ENCODE measurements at regions not wholly inside any gene's neighbourhood (a gene's known extent, or its start where the extent isn't known, plus 50 kb on each side); places are given as distances from the start of the nearest gene placed in this dataset.

GRCh38 chr3:23691357-23691895, 114.3 kb upstream of the UBE2E1 start:
- ATAC-seq: no peak
- Mint-ChIP-seq H3K4me3 (no peak overlapping the region), H3K27ac (no peak overlapping the region), H3K36me3 (ENCODE audit: low read depth) (no peaks in the 10 kb centered on the region), H3K4me1 (no peaks in the 10 kb centered on the region), H3K27me3 (peaks cover 2% of the 10 kb centered on the region), H3K9me3 (ENCODE audit: low read depth) (no peaks in the 10 kb centered on the region)
- ChIA-PET CTCF (no interaction called here), POLR2A (no interaction called here)
- no peak for DNase-seq
- intact Hi-C loops (cut with DNase I, micrococcal nuclease): no loop called here

- H3K36me3 Mint-ChIP-seq (ENCODE audit: low read depth): no peaks in the 10 kb centered on the region
- no peak for ATAC-seq
- H3K27ac Mint-ChIP-seq: no peak overlapping the region
- no peak for DNase-seq
- H3K4me3 Mint-ChIP-seq: no peak overlapping the region
- CTCF ChIA-PET: no interaction called here
- no peaks in the 10 kb centered on the region for H3K9me3 Mint-ChIP-seq (ENCODE audit: low read depth)
- POLR2A ChIA-PET: interaction anchor here (0.7 kb wide), 1 partner anchor 288 kb away, joined by 4 read pairs; no protein-coding TSS in a partner anchor
- no peaks in the 10 kb centered on the region for H3K4me1 Mint-ChIP-seq
- peaks cover 2% of the 10 kb centered on the region for H3K27me3 Mint-ChIP-seq
- intact Hi-C loops (cut with DNase I, micrococcal nuclease): no loop called here
Measured at GRCh38 chr3:23696842-23697241, 108.9 kb upstream of the UBE2E1 start.

- DNase-seq (no peak), ATAC-seq (no peak)
- POLR2A ChIA-PET: interaction anchor here (0.7 kb wide), 1 partner anchor 289 kb away, joined by 4 read pairs; no protein-coding TSS in a partner anchor
- H3K4me1 Mint-ChIP-seq: no peaks in the 10 kb centered on the region
- H3K4me3 Mint-ChIP-seq: no peak overlapping the region
- CTCF ChIA-PET: no interaction called here
- no peaks in the 10 kb centered on the region for H3K9me3 Mint-ChIP-seq (ENCODE audit: low read depth)
- H3K27ac Mint-ChIP-seq: no peak overlapping the region
- H3K36me3 Mint-ChIP-seq (ENCODE audit: low read depth): no peaks in the 10 kb centered on the region
- intact Hi-C loops (cut with DNase I, micrococcal nuclease): no loop called here
- H3K27me3 Mint-ChIP-seq: peaks cover 2% of the 10 kb centered on the region
Measured at GRCh38 chr3:23697416-23697815, 108.3 kb upstream of the UBE2E1 start.

- H3K27ac Mint-ChIP-seq: no peak overlapping the region
- H3K36me3 Mint-ChIP-seq (ENCODE audit: low read depth): no peaks in the 10 kb centered on the region
- H3K4me3 Mint-ChIP-seq: no peak overlapping the region
- no peaks in the 10 kb centered on the region for H3K4me1 Mint-ChIP-seq
- DNase-seq (no peak), ATAC-seq (no peak)
- H3K27me3 Mint-ChIP-seq: peaks cover 2% of the 10 kb centered on the region
- CTCF ChIA-PET: no interaction called here
- intact Hi-C loops (cut with DNase I, micrococcal nuclease): no loop called here
- POLR2A ChIA-PET: no interaction called here
- H3K9me3 Mint-ChIP-seq (ENCODE audit: low read depth): no peaks in the 10 kb centered on the region
Measured at GRCh38 chr3:23698652-23699313, 107.0 kb upstream of the UBE2E1 start.

- Mint-ChIP-seq H3K27me3 (peaks cover 3% of the 10 kb centered on the region), H3K36me3 (ENCODE audit: low read depth) (no peaks in the 10 kb centered on the region), H3K27ac (no peak overlapping the region), H3K4me1 (no peaks in the 10 kb centered on the region), H3K4me3 (no peak overlapping the region), H3K9me3 (ENCODE audit: low read depth) (no peaks in the 10 kb centered on the region)
- ChIA-PET CTCF (no interaction called here), POLR2A (no interaction called here)
- ATAC-seq: no peak
- intact Hi-C loops (cut with DNase I, micrococcal nuclease): no loop called here
- DNase-seq: no peak
Measured at GRCh38 chr3:23700616-23701015, 105.1 kb upstream of the UBE2E1 start.

- CTCF ChIA-PET: no interaction called here
- no peak for ATAC-seq
- DNase-seq: no peak
- Mint-ChIP-seq H3K4me3 (no peak overlapping the region), H3K4me1 (no peaks in the 10 kb centered on the region), H3K27ac (no peak overlapping the region), H3K36me3 (ENCODE audit: low read depth) (no peaks in the 10 kb centered on the region), H3K9me3 (ENCODE audit: low read depth) (no peaks in the 10 kb centered on the region), H3K27me3 (peaks cover 3% of the 10 kb centered on the region)
- POLR2A ChIA-PET: no interaction called here
- intact Hi-C loops (cut with DNase I, micrococcal nuclease): no loop called here
Measured at GRCh38 chr3:23701716-23702597, 103.8 kb upstream of the UBE2E1 start.

GRCh38 chr3:23704298-23704697, 101.5 kb upstream of the UBE2E1 start:
- ChIA-PET CTCF (interaction anchor here (0.7 kb wide), 1 partner anchor 143 kb away, joined by 3 read pairs; no protein-coding TSS in a partner anchor), POLR2A (no interaction called here)
- DNase-seq: no peak
- H3K9me3 Mint-ChIP-seq (ENCODE audit: low read depth): no peaks in the 10 kb centered on the region
- peaks cover 3% of the 10 kb centered on the region for H3K27me3 Mint-ChIP-seq
- no peak overlapping the region for H3K4me3 Mint-ChIP-seq
- ATAC-seq: no peak
- intact Hi-C loops (cut with DNase I, micrococcal nuclease): no loop called here
- H3K4me1 Mint-ChIP-seq: no peaks in the 10 kb centered on the region
- no peak overlapping the region for H3K27ac Mint-ChIP-seq
- no peaks in the 10 kb centered on the region for H3K36me3 Mint-ChIP-seq (ENCODE audit: low read depth)

GRCh38 chr3:23706111-23706510, 99.6 kb upstream of the UBE2E1 start:
- Mint-ChIP-seq H3K27me3 (peaks cover 5% of the 10 kb centered on the region), H3K4me1 (no peaks in the 10 kb centered on the region), H3K27ac (no peak overlapping the region), H3K9me3 (ENCODE audit: low read depth) (no peaks in the 10 kb centered on the region), H3K36me3 (ENCODE audit: low read depth) (no peaks in the 10 kb centered on the region), H3K4me3 (no peak overlapping the region)
- POLR2A ChIA-PET: interaction anchor here (0.7 kb wide), 1 partner anchor 35 kb away, joined by 3 read pairs; no protein-coding TSS in a partner anchor
- intact Hi-C loops (cut with DNase I, micrococcal nuclease): no loop called here
- DNase-seq (no peak), ATAC-seq (no peak)
- CTCF ChIA-PET: no interaction called here

GRCh38 chr3:23709987-23710386, 95.8 kb upstream of the UBE2E1 start:
- no peak overlapping the region for H3K4me3 Mint-ChIP-seq
- ChIA-PET POLR2A (no interaction called here), CTCF (interaction anchor here (0.7 kb wide), 1 partner anchor 105 kb away, joined by 3 read pairs; no protein-coding TSS in a partner anchor)
- ATAC-seq (no peak), DNase-seq (no peak)
- no peaks in the 10 kb centered on the region for H3K9me3 Mint-ChIP-seq (ENCODE audit: low read depth)
- H3K27me3 Mint-ChIP-seq: peaks cover 2% of the 10 kb centered on the region
- H3K4me1 Mint-ChIP-seq: no peaks in the 10 kb centered on the region
- no peaks in the 10 kb centered on the region for H3K36me3 Mint-ChIP-seq (ENCODE audit: low read depth)
- intact Hi-C loops (cut with DNase I, micrococcal nuclease): no loop called here
- no peak overlapping the region for H3K27ac Mint-ChIP-seq

- ChIA-PET POLR2A (no interaction called here), CTCF (interaction anchor here (1.1 kb wide), 1 partner anchor 16 kb away, joined by 3 read pairs; no protein-coding TSS in a partner anchor)
- H3K27me3 Mint-ChIP-seq: peaks cover 2% of the 10 kb centered on the region
- intact Hi-C loops (cut with DNase I, micrococcal nuclease): no loop called here
- no peak for DNase-seq
- ATAC-seq: no peak
- H3K4me1 Mint-ChIP-seq: no peaks in the 10 kb centered on the region
- no peaks in the 10 kb centered on the region for H3K36me3 Mint-ChIP-seq (ENCODE audit: low read depth)
- no peaks in the 10 kb centered on the region for H3K9me3 Mint-ChIP-seq (ENCODE audit: low read depth)
- H3K4me3 Mint-ChIP-seq: no peak overlapping the region
- no peak overlapping the region for H3K27ac Mint-ChIP-seq
Measured at GRCh38 chr3:23710555-23710954, 95.2 kb upstream of the UBE2E1 start.

GRCh38 chr3:23711916-23712494, 93.8 kb upstream of the UBE2E1 start:
- POLR2A ChIA-PET: no interaction called here

More at GRCh38 chr3:23711916-23712494, 93.8 kb upstream of the UBE2E1 start:
- intact Hi-C loops (cut with DNase I, micrococcal nuclease): no loop called here
- H3K4me1 Mint-ChIP-seq: no peaks in the 10 kb centered on the region
- no peak overlapping the region for H3K27ac Mint-ChIP-seq
- DNase-seq (peak; percentile 11), ATAC-seq (peak; percentile 26)
- no peak overlapping the region for H3K4me3 Mint-ChIP-seq
- peaks cover 5% of the 10 kb centered on the region for H3K9me3 Mint-ChIP-seq (ENCODE audit: low read depth)
- no peaks in the 10 kb centered on the region for H3K36me3 Mint-ChIP-seq (ENCODE audit: low read depth)
- CTCF ChIA-PET: interaction anchor here (1.1 kb wide), 1 partner anchor 15 kb away, joined by 3 read pairs; no protein-coding TSS in a partner anchor
- H3K27me3 Mint-ChIP-seq: peaks cover 2% of the 10 kb centered on the region

Measured in activated CD4-positive, alpha-beta T cell treated with anti-CD3 and anti-CD28 coated beads for 36 hours (primary cell).